GM19372 (cell line): ENCODE measurements at regions not wholly inside any gene's neighbourhood (a gene's known extent, or its start where the extent isn't known, plus 50 kb on each side); places are given as distances from the start of the nearest gene placed in this dataset.

Experiments used
- ATAC-seq: cut with Tn5 transposase; IDR thresholded peaks from one replicate; pipeline ENCODE4 v1.9.1; 2021; ENCODE audit warnings: mild to moderate bottlenecking, low read depth, moderate library complexity; ENCODE audit not compliant: unreplicated experiment

- no peak for ATAC-seq
These were observed 99.2 kb upstream of the RAPGEF2 start for GRCh38 chr4:159003420-159004253.

- ATAC-seq = no peak
These were observed 96.7 kb upstream of the RAPGEF2 start for GRCh38 chr4:159006202-159006601.

DNA sequence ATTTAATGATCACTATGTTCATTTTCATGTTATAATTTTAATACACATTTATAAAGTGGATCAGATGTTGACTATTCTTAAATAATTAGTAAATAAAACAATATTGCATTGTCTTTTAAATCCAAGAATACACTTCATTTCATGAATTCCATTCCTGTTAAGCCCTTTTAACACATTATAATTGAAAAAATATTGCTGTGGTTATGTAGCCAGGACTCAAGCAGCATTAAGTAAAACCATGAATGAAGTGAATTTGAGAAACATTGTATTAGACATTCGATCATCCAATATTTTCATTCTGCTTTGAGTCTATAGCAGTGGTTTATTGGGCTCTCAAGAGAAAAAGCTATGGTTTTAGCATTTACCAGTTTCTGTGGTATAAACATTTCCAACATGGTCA lies 94.2 kb upstream of the RAPGEF2 start:
- ATAC-seq = no peak

DNA sequence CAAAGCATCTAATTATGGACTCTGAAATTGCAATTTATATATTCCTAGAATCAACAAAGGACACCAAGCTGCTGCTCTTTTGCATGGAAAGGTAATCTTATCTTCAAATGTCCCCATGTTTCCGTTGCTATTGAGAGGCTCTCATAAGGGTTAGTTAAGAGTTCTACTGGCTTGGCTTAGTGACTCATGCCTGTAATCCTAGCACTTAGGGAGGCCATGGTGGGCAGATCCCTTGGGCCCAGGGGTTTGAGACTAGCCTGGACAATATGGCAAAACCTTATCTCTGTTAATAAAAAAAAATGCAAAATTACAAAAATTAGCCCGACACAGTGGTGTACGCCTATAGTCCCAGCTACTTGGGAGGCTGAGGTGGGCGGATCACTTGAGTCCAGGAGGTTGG lies 93.4 kb upstream of the RAPGEF2 start:
- ATAC-seq = no peak

GRCh38 chr4:159010100-159010499 lies 92.8 kb upstream of the RAPGEF2 start:
- no peak for ATAC-seq

DNA sequence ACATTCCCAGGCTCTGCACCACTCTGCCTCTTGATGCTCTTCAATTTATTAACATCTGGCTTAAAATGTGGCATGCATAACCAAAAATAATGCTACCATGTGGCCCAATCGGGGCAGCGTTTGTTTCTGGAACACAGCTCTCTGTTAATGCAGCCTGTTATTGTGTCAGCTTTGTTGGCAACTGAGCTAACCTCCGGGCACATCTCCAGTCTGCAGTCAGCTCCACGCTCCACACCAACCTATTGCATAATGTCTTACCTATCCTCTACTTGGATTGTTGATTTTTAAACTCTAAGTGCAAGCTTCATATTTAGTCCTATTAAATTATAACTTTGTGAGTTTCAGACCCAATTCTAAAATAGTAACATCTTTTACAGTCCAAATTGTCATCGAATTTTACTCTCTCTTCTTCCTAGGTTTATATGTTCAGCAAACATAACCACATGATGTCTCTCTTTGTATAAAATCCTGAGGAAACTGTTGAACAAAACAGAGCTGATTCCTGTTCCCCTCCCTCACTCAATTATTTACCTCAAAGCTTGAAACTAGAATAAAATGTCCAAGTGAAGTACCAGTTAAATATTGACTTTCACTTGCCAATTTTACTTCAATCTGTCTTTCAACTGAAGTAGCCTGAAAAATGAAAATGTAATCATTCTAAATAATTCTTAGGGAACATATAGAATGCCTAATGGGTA lies 92.2 kb upstream of the RAPGEF2 start:
- ATAC-seq = no peak

GRCh38 chr4:159012381-159012780 lies 90.5 kb upstream of the RAPGEF2 start:
- no peak for ATAC-seq

- ATAC-seq = no peak
These were observed 89.2 kb upstream of the RAPGEF2 start for GRCh38 chr4:159013692-159014091.

- no peak for ATAC-seq
These were observed 88.0 kb upstream of the RAPGEF2 start for GRCh38 chr4:159014859-159015258.

GRCh38 chr4:159015841-159016240 lies 87.0 kb upstream of the RAPGEF2 start:
- no peak for ATAC-seq

DNA sequence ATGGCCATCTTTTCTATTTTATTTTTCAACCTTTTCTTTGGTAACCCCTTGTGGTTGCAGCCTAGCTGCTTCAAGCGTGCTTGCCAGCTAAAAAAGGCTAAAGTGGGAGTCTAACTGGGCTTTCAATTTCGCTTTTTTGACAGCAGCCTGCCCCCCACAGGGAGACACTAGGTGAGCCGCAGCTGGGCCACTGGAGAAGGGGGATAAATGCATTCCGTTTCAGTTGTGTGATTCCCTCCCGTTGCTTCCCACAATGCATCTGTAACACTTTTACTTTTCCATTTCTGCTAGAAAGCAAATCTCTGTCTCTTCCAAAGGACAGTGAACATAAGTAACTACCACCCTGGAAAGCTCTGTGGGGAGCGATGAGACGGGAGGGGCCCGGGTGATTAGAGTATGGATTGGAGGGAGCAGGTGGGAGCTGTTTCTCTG lies 86.3 kb upstream of the RAPGEF2 start:
- ATAC-seq = no peak

- ATAC-seq = peak; percentile 35
These were observed 85.4 kb upstream of the RAPGEF2 start for GRCh38 chr4:159017323-159018026.

DNA sequence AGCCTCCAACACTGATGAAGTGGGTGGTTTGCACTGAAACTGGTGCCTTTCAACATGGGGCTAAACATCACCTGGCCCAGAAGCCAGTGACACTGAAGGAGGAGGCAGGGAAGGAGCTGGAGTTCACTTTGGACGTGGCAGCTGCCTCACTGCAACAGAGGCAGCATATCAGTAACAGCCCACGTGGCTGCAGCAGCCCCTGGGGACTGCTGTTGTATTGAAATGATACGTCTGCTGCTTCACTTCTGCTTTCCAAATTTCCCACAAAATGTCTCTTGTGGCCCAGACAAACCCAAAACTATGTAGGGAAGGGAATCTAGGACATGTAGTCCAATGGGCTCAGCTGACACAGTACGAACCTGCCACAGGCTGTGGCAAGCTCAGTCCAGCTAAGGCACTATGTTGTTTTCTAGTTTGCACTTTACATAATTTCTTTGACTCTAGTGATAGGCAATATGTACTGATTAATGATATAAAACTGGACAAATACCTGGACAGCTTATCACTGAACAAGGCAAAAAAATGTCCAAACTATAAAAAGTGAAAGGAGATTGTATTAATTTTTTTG lies 84.7 kb upstream of the RAPGEF2 start:
- peak; percentile 93 for ATAC-seq

- no peak for ATAC-seq
These were observed 83.5 kb upstream of the RAPGEF2 start for GRCh38 chr4:159019356-159019755.

- ATAC-seq = no peak
These were observed 81.1 kb upstream of the RAPGEF2 start for GRCh38 chr4:159021597-159022385.

GRCh38 chr4:159023741-159024140 lies 79.1 kb upstream of the RAPGEF2 start:
- no peak for ATAC-seq

- ATAC-seq = no peak
These were observed 78.6 kb upstream of the RAPGEF2 start for GRCh38 chr4:159024266-159024665.

- ATAC-seq = no peak
These were observed 78.1 kb upstream of the RAPGEF2 start for GRCh38 chr4:159024828-159025227.

DNA sequence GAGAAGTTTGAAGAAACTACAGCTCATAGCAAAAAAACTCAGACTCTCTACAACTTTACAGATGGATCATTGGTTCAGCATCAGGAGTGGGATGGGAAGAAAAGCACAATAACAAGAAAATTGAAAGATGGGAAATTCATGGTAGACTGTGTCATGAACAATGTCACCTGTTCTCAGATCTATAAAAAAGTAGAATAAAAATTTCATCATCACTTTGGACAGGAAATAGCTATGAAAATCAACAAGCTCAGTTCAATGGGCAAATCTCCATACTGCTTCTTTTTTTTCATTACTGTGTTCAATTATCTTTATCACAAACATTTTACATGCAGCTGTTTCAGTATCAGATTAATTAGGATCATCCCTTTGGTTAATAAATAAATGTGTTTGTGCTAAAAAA lies 76.5 kb upstream of the RAPGEF2 start:
- ATAC-seq = no peak

DNA sequence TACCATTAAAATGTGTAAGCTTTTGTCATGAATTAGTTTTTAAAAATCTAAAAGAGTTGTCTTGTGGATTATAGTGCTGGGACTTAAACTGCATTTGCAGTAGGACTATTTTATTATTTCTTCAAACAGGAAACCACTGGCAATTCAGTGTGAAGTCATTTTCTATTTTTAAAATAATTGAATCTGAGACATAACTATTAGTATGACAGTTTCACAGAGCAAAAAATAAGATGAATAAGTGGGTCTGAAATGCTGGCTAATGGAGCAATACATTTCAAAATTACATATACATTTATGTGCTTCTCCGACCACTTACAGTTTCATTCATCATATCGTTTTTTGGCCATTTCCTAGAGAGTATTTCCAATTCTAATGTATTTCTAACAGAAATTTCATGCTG lies 75.3 kb upstream of the RAPGEF2 start:
- ATAC-seq = no peak
